ENCODE measurements at regions not wholly inside any gene's neighbourhood (a gene's known extent, or its start where the extent isn't known, plus 50 kb on each side); places are given as distances from the start of the nearest gene placed in this dataset.

- Mint-ChIP-seq H3K36me3 (ENCODE audit: low read depth) (no peaks in the 10 kb centered on the region), H3K27ac (no peak overlapping the region), H3K27me3 (ENCODE audit: insufficient read depth) (no peaks in the 10 kb centered on the region), H3K4me3 (no peak overlapping the region), H3K4me1 (ENCODE audit: low read depth) (no peaks in the 10 kb centered on the region), H3K9me3 (no peaks in the 10 kb centered on the region)
- intact Hi-C loops (cut with micrococcal nuclease) = no loop called here
- no peak for DNase-seq (ENCODE audit: low spot score)
Measured at GRCh38 chr9:18362166-18362565, 111.8 kb upstream of the ADAMTSL1 start.

GRCh38 chr9:18362901-18363685, 110.9 kb upstream of the ADAMTSL1 start:
- H3K36me3 Mint-ChIP-seq (ENCODE audit: low read depth) = no peaks in the 10 kb centered on the region
- no peaks in the 10 kb centered on the region for H3K4me1 Mint-ChIP-seq (ENCODE audit: low read depth)
- no peaks in the 10 kb centered on the region for H3K27me3 Mint-ChIP-seq (ENCODE audit: insufficient read depth)
- intact Hi-C loops (cut with micrococcal nuclease) = no loop called here
- no peak overlapping the region for H3K4me3 Mint-ChIP-seq
- H3K27ac Mint-ChIP-seq = no peak overlapping the region
- no peaks in the 10 kb centered on the region for H3K9me3 Mint-ChIP-seq
- DNase-seq (ENCODE audit: low spot score) = no peak

GRCh38 chr9:18365651-18366050, 108.3 kb upstream of the ADAMTSL1 start:
- Mint-ChIP-seq H3K9me3 (no peaks in the 10 kb centered on the region), H3K4me1 (ENCODE audit: low read depth) (no peaks in the 10 kb centered on the region), H3K27ac (no peak overlapping the region), H3K36me3 (ENCODE audit: low read depth) (no peaks in the 10 kb centered on the region), H3K27me3 (ENCODE audit: insufficient read depth) (no peaks in the 10 kb centered on the region), H3K4me3 (no peak overlapping the region)
- intact Hi-C loops (cut with micrococcal nuclease) = no loop called here
- no peak for DNase-seq (ENCODE audit: low spot score)

GRCh38 chr9:18366184-18366583, 107.8 kb upstream of the ADAMTSL1 start:
- no peak for DNase-seq (ENCODE audit: low spot score)
- Mint-ChIP-seq H3K9me3 (no peaks in the 10 kb centered on the region), H3K4me3 (no peak overlapping the region), H3K27me3 (ENCODE audit: insufficient read depth) (no peaks in the 10 kb centered on the region), H3K36me3 (ENCODE audit: low read depth) (no peaks in the 10 kb centered on the region), H3K4me1 (ENCODE audit: low read depth) (no peaks in the 10 kb centered on the region), H3K27ac (no peak overlapping the region)
- intact Hi-C loops (cut with micrococcal nuclease) = no loop called here

GRCh38 chr9:18368206-18368605, 105.7 kb upstream of the ADAMTSL1 start:
- intact Hi-C loops (cut with micrococcal nuclease) = no loop called here
- no peaks in the 10 kb centered on the region for H3K4me1 Mint-ChIP-seq (ENCODE audit: low read depth)
- H3K27me3 Mint-ChIP-seq (ENCODE audit: insufficient read depth) = no peaks in the 10 kb centered on the region
- no peak for DNase-seq (ENCODE audit: low spot score)
- H3K27ac Mint-ChIP-seq = no peak overlapping the region
- no peak overlapping the region for H3K4me3 Mint-ChIP-seq
- H3K9me3 Mint-ChIP-seq = no peaks in the 10 kb centered on the region
- H3K36me3 Mint-ChIP-seq (ENCODE audit: low read depth) = no peaks in the 10 kb centered on the region

- Mint-ChIP-seq H3K27ac (no peak overlapping the region), H3K27me3 (ENCODE audit: insufficient read depth) (no peaks in the 10 kb centered on the region), H3K4me3 (no peak overlapping the region), H3K4me1 (ENCODE audit: low read depth) (no peaks in the 10 kb centered on the region), H3K9me3 (no peaks in the 10 kb centered on the region), H3K36me3 (ENCODE audit: low read depth) (no peaks in the 10 kb centered on the region)
- intact Hi-C loops (cut with micrococcal nuclease) = no loop called here
- no peak for DNase-seq (ENCODE audit: low spot score)
Measured at GRCh38 chr9:18371141-18371540, 102.8 kb upstream of the ADAMTSL1 start.

- H3K27me3 Mint-ChIP-seq (ENCODE audit: insufficient read depth) = no peaks in the 10 kb centered on the region
- DNase-seq (ENCODE audit: low spot score) = no peak
- H3K4me3 Mint-ChIP-seq = no peak overlapping the region
- H3K27ac Mint-ChIP-seq = no peak overlapping the region
- no peaks in the 10 kb centered on the region for H3K4me1 Mint-ChIP-seq (ENCODE audit: low read depth)
- intact Hi-C loops (cut with micrococcal nuclease) = no loop called here
- no peaks in the 10 kb centered on the region for H3K36me3 Mint-ChIP-seq (ENCODE audit: low read depth)
- no peaks in the 10 kb centered on the region for H3K9me3 Mint-ChIP-seq
Measured at GRCh38 chr9:18371621-18372020, 102.3 kb upstream of the ADAMTSL1 start.

- Mint-ChIP-seq H3K36me3 (ENCODE audit: low read depth) (no peaks in the 10 kb centered on the region), H3K27ac (no peak overlapping the region), H3K4me3 (no peak overlapping the region), H3K27me3 (ENCODE audit: insufficient read depth) (no peaks in the 10 kb centered on the region), H3K9me3 (no peaks in the 10 kb centered on the region), H3K4me1 (ENCODE audit: low read depth) (no peaks in the 10 kb centered on the region)
- intact Hi-C loops (cut with micrococcal nuclease) = no loop called here
- DNase-seq (ENCODE audit: low spot score) = no peak
Measured at GRCh38 chr9:18379073-18379811, 94.7 kb upstream of the ADAMTSL1 start.

GRCh38 chr9:18382243-18382642, 91.7 kb upstream of the ADAMTSL1 start:
- DNase-seq (ENCODE audit: low spot score) = no peak
- Mint-ChIP-seq H3K27me3 (ENCODE audit: insufficient read depth) (no peaks in the 10 kb centered on the region), H3K4me3 (no peak overlapping the region), H3K9me3 (no peaks in the 10 kb centered on the region), H3K36me3 (ENCODE audit: low read depth) (no peaks in the 10 kb centered on the region), H3K27ac (no peak overlapping the region), H3K4me1 (ENCODE audit: low read depth) (no peaks in the 10 kb centered on the region)
- intact Hi-C loops (cut with micrococcal nuclease) = no loop called here

- no peak for DNase-seq (ENCODE audit: low spot score)
- Mint-ChIP-seq H3K4me3 (no peak overlapping the region), H3K9me3 (no peaks in the 10 kb centered on the region), H3K4me1 (ENCODE audit: low read depth) (no peaks in the 10 kb centered on the region), H3K27ac (no peak overlapping the region), H3K36me3 (ENCODE audit: low read depth) (no peaks in the 10 kb centered on the region), H3K27me3 (ENCODE audit: insufficient read depth) (no peaks in the 10 kb centered on the region)
- intact Hi-C loops (cut with micrococcal nuclease) = no loop called here
Measured at GRCh38 chr9:18384066-18384465, 89.9 kb upstream of the ADAMTSL1 start.

- no peak for DNase-seq (ENCODE audit: low spot score)
- intact Hi-C loops (cut with micrococcal nuclease) = no loop called here
- no peaks in the 10 kb centered on the region for H3K36me3 Mint-ChIP-seq (ENCODE audit: low read depth)
- no peak overlapping the region for H3K27ac Mint-ChIP-seq
- no peaks in the 10 kb centered on the region for H3K27me3 Mint-ChIP-seq (ENCODE audit: insufficient read depth)
- H3K4me3 Mint-ChIP-seq = no peak overlapping the region
- no peaks in the 10 kb centered on the region for H3K4me1 Mint-ChIP-seq (ENCODE audit: low read depth)
- H3K9me3 Mint-ChIP-seq = no peaks in the 10 kb centered on the region
Measured at GRCh38 chr9:18385696-18386490, 88.1 kb upstream of the ADAMTSL1 start.

GRCh38 chr9:18390393-18390792, 83.6 kb upstream of the ADAMTSL1 start:
- no peak overlapping the region for H3K27ac Mint-ChIP-seq
- DNase-seq (ENCODE audit: low spot score) = no peak
- H3K4me3 Mint-ChIP-seq = no peak overlapping the region
- peaks cover 2% of the 10 kb centered on the region for H3K27me3 Mint-ChIP-seq (ENCODE audit: insufficient read depth)
- no peaks in the 10 kb centered on the region for H3K4me1 Mint-ChIP-seq (ENCODE audit: low read depth)
- no peaks in the 10 kb centered on the region for H3K9me3 Mint-ChIP-seq
- intact Hi-C loops (cut with micrococcal nuclease) = no loop called here
- H3K36me3 Mint-ChIP-seq (ENCODE audit: low read depth) = no peaks in the 10 kb centered on the region
